ENCODE measurements at regions not wholly inside any gene's neighbourhood (a gene's known extent, or its start where the extent isn't known, plus 50 kb on each side); places are given as distances from the start of the nearest gene placed in this dataset.
"Not testable (repeated sequence)": the region's sequence is repeated elsewhere in the genome, so short reads cannot be mapped to it uniquely, and the experiment has no call there.

DNA sequence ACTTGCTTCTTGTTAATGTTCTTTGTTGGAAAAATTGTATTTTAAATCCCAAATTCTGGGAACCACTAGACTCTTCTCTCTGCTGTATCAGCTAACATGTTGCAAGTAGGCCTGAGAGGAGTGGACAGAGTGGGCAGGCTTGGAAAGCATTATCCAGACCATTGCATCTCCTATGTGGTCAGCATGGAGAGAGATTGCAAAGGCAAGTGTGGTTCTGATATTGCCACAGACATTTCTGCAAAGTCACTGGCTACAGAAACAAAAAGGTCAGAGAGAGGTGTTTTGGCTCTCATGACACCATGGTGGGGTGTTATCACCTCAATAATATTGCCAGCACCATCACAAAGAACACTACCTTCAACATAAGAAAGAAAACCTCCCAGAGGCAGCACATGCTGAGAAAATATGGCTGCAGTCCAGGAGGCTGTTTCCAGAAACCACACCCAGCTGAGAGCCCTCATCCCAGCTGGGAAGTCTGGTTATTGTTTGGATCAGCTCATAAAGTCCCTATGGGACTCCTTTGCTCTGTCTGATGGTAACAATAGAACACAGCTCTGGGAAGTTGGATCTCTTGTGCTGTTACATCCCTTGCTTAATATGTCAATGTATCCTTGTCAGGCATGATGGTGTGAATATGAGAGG, 78.2 kb upstream of the TBX18 start:
- Histone ChIP-seq H3K9me3 (ENCODE audit: control insufficient read depth in 4 of 4, insufficient read depth in 3 of 4, low read length in 3 of 4) (peaks cover 0 to 3% (median 0%) of the 10 kb centered on the region in 4 donors), H3K4me1 (ENCODE audit: control insufficient read depth in 5 of 5, insufficient read depth in 5 of 5, low read length in 5 of 5) (no peaks in the 10 kb centered on the region), H3K36me3 (ENCODE audit: control insufficient read depth in 4 of 4, insufficient read depth in 4 of 4, low read length in 4 of 4) (no peaks in the 10 kb centered on the region), H3K27me3 (ENCODE audit: control insufficient read depth in 3 of 3, insufficient read depth in 3 of 3, low read length in 2 of 3) (no peaks in the 10 kb centered on the region), H3K4me3 (no peak overlapping the region), H3K27ac (ENCODE audit: low read depth in 1 of 2, low read length in 1 of 2) (no peak overlapping the region), H3K9ac (ENCODE audit: insufficient read depth in 1 of 2, low read length in 2 of 2) (no peak overlapping the region)
- no peak for ATAC-seq (ENCODE audit: insufficient read depth, low FRiP score)
- DNase-seq: peak in 1 of 3 donors; percentile 2
- TF ChIP-seq, protein P1, sequence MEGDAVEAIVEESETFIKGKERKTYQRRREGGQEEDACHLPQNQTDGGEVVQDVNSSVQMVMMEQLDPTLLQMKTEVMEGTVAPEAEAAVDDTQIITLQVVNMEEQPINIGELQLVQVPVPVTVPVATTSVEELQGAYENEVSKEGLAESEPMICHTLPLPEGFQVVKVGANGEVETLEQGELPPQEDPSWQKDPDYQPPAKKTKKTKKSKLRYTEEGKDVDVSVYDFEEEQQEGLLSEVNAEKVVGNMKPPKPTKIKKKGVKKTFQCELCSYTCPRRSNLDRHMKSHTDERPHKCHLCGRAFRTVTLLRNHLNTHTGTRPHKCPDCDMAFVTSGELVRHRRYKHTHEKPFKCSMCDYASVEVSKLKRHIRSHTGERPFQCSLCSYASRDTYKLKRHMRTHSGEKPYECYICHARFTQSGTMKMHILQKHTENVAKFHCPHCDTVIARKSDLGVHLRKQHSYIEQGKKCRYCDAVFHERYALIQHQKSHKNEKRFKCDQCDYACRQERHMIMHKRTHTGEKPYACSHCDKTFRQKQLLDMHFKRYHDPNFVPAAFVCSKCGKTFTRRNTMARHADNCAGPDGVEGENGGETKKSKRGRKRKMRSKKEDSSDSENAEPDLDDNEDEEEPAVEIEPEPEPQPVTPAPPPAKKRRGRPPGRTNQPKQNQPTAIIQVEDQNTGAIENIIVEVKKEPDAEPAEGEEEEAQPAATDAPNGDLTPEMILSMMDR (IDR thresholded peaks at IDR 0.05; ENCODE audit: control extremely low read depth, extremely low read depth): no peak

DNA sequence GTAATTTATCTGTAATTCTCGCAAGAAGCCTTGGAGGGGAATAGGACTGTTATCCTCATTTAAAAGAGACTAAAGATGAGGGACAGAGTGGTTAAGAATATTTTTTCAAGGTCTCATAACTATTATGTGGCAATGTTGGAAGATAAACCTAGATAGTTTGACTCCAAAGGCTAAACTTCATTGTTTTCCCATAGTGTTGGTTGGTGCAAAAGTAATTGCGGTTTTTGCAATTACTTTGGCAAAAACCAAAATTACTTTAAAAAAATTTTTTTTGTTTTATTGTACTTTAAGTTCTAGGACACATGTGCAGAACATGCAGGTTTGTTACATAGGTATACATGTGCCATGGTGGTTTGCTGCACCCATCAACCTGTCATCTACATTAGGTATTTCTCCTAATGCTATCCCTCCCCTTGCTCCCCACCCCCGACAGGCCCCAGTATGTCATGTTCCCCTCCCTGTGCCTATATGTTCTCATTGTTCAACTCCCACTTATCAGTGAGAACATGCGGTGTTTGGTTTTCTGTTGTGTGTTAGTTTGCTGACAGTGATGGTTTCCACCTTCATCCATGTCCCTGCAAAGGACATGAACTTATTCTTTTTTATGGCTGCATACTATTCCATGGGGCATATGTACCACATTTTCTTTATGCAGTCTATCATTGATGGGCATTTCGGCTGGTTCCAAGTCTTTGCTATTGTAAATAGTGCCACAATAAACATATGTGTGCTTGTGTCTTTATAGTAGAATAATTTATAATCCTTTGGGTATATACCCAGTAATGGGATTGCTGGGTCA, 72.9 kb upstream of the TBX18 start:
- not testable (repeated sequence) for H3K4me1 ChIP-seq (ENCODE audit: control insufficient read depth in 5 of 5, insufficient read depth in 5 of 5, low read length in 5 of 5); H3K9me3 ChIP-seq (ENCODE audit: control insufficient read depth in 4 of 4, insufficient read depth in 3 of 4, low read length in 3 of 4); H3K27me3 ChIP-seq (ENCODE audit: control insufficient read depth in 3 of 3, insufficient read depth in 3 of 3, low read length in 2 of 3); DNase-seq; H3K27ac ChIP-seq (ENCODE audit: low read depth in 1 of 2, low read length in 1 of 2); H3K36me3 ChIP-seq (ENCODE audit: control insufficient read depth in 4 of 4, insufficient read depth in 4 of 4, low read length in 4 of 4); H3K4me3 ChIP-seq; ATAC-seq (ENCODE audit: insufficient read depth, low FRiP score); H3K9ac ChIP-seq (ENCODE audit: insufficient read depth in 1 of 2, low read length in 2 of 2)
- 91 to 95% methylated on average over 5 of the region's 5 CpGs for WGBS, 2 donors

DNA sequence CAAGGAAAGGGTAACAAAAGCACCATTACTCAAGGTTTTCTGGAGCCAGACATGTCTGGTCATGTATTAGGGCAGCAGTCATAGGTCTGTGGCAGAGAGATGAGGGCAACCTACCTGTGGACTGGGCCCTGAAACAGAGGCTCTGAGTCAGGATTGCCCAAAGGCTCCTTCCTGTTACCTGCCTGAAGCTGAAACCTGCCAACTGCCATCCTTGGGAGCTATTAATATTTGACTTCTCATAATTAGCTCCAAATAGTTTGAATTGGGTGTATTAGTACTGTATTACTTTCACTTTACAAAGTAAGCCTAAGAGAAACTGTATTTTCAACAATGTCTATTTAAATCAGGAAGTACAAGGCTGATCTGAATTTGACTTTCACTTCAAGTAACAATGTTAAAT, 72.0 kb upstream of the TBX18 start:
- ATAC-seq (ENCODE audit: insufficient read depth, low FRiP score) (no peak), DNase-seq (no peak)
- no peak overlapping the region for H3K27ac ChIP-seq (ENCODE audit: low read depth in 1 of 2, low read length in 1 of 2)
- peaks cover 0 to 4% (median 0%) of the 10 kb centered on the region in 4 donors for H3K9me3 ChIP-seq (ENCODE audit: control insufficient read depth in 4 of 4, insufficient read depth in 3 of 4, low read length in 3 of 4)
- no peak overlapping the region for H3K9ac ChIP-seq (ENCODE audit: insufficient read depth in 1 of 2, low read length in 2 of 2)
- no peaks in the 10 kb centered on the region for H3K4me1 ChIP-seq (ENCODE audit: control insufficient read depth in 5 of 5, insufficient read depth in 5 of 5, low read length in 5 of 5)
- H3K27me3 ChIP-seq (ENCODE audit: control insufficient read depth in 3 of 3, insufficient read depth in 3 of 3, low read length in 2 of 3): no peaks in the 10 kb centered on the region
- no peak overlapping the region for H3K4me3 ChIP-seq
- H3K36me3 ChIP-seq (ENCODE audit: control insufficient read depth in 4 of 4, insufficient read depth in 4 of 4, low read length in 4 of 4): no peaks in the 10 kb centered on the region
- TF ChIP-seq, protein P1 (IDR thresholded peaks at IDR 0.05; ENCODE audit: control extremely low read depth, extremely low read depth): no peak

DNA sequence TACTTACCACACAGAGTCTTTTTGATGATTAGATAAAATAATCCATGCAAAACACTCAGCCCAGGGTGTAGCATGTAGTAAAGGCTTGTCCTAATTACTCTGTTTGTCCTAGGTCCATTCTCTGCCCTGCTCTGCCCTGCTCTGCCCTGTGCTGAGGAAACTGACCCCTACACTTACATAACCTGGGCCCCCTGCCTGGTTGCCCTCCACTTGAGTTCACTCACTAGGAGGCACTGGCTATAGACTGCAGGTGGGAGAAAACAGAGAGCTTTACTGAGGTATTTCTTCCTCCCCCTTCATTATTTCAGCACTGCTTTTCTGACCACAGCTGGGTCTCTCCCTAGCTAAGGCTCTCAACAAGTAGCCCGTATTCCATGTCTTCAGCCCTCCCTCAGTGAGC, 70.9 kb upstream of the TBX18 start:
- Histone ChIP-seq H3K36me3 (ENCODE audit: control insufficient read depth in 4 of 4, insufficient read depth in 4 of 4, low read length in 4 of 4) (no peaks in the 10 kb centered on the region), H3K4me3 (no peak overlapping the region), H3K27ac (ENCODE audit: low read depth in 1 of 2, low read length in 1 of 2) (no peak overlapping the region), H3K9ac (ENCODE audit: insufficient read depth in 1 of 2, low read length in 2 of 2) (no peak overlapping the region), H3K9me3 (ENCODE audit: control insufficient read depth in 4 of 4, insufficient read depth in 3 of 4, low read length in 3 of 4) (peaks cover 0 to 4% (median 0%) of the 10 kb centered on the region in 4 donors), H3K4me1 (ENCODE audit: control insufficient read depth in 5 of 5, insufficient read depth in 5 of 5, low read length in 5 of 5) (no peaks in the 10 kb centered on the region), H3K27me3 (ENCODE audit: control insufficient read depth in 3 of 3, insufficient read depth in 3 of 3, low read length in 2 of 3) (no peaks in the 10 kb centered on the region)
- TF ChIP-seq, protein P1 (IDR thresholded peaks at IDR 0.05; ENCODE audit: control extremely low read depth, extremely low read depth): no peak
- DNase-seq (no peak), ATAC-seq (ENCODE audit: insufficient read depth, low FRiP score) (no peak)
- 40 to 50% methylated on average over 1 of the region's 1 CpG for WGBS, 2 donors

DNA sequence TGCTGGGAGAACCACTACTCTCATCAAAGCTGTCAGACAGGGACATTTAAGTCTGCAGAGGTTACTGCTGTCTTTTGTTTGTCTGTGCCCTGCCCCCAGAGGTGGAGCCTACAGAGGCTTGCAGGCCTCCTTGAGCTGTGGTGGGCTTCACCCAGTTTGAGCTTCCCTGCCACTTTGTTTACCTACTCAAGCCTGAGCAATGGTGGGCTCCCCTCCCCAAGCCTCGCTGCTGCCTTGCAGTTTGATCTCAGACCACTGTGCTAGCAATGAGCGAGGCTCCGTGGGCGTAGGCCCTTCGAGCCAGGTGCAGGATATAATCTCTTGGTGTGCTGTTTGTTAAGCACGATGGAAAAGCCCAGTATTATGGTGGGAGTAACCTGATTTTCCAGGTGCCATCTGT, 67.5 kb upstream of the TBX18 start:
- DNase-seq; H3K36me3 ChIP-seq (ENCODE audit: control insufficient read depth in 4 of 4, insufficient read depth in 4 of 4, low read length in 4 of 4); H3K4me1 ChIP-seq (ENCODE audit: control insufficient read depth in 5 of 5, insufficient read depth in 5 of 5, low read length in 5 of 5); H3K27me3 ChIP-seq (ENCODE audit: control insufficient read depth in 3 of 3, insufficient read depth in 3 of 3, low read length in 2 of 3); H3K9ac ChIP-seq (ENCODE audit: insufficient read depth in 1 of 2, low read length in 2 of 2); H3K4me3 ChIP-seq; H3K9me3 ChIP-seq (ENCODE audit: control insufficient read depth in 4 of 4, insufficient read depth in 3 of 4, low read length in 3 of 4); H3K27ac ChIP-seq (ENCODE audit: low read depth in 1 of 2, low read length in 1 of 2); ATAC-seq (ENCODE audit: insufficient read depth, low FRiP score): not testable (repeated sequence)
- WGBS, 2 donors: 73 to 84% methylated on average over 6 of the region's 6 CpGs

All from lung (tissue), 11 donors.